ENCODE measurements at regions not wholly inside any gene's neighbourhood (a gene's known extent, or its start where the extent isn't known, plus 50 kb on each side); places are given as distances from the start of the nearest gene placed in this dataset.
"Not testable (repeated sequence)": the region's sequence is repeated elsewhere in the genome, so short reads cannot be mapped to it uniquely, and the experiment has no call there.

DNA sequence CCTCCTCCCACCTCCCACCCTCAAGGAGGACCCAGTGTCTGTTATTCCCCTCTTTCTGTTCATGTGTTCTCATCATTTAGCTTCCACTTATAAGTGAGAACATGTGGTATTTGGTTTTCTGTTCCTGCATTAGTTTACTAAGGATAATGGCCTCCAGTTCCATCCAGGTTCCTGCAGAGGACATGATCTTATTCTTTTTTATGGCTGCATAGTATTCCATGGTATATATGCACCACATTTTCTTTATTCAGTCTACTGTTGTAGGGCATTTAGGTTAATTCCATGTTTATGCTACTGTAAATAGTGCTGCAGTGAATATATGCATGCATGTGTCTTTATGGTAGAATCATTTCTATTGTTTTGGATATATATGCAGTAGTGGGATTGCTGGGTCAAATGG, 180.4 kb upstream of the KLF3 start:
- DNase-seq (ENCODE audit: extremely low read depth in 1 of 11, low read depth in 9 of 11, low spot score in 4 of 11) = not testable (repeated sequence)

DNA sequence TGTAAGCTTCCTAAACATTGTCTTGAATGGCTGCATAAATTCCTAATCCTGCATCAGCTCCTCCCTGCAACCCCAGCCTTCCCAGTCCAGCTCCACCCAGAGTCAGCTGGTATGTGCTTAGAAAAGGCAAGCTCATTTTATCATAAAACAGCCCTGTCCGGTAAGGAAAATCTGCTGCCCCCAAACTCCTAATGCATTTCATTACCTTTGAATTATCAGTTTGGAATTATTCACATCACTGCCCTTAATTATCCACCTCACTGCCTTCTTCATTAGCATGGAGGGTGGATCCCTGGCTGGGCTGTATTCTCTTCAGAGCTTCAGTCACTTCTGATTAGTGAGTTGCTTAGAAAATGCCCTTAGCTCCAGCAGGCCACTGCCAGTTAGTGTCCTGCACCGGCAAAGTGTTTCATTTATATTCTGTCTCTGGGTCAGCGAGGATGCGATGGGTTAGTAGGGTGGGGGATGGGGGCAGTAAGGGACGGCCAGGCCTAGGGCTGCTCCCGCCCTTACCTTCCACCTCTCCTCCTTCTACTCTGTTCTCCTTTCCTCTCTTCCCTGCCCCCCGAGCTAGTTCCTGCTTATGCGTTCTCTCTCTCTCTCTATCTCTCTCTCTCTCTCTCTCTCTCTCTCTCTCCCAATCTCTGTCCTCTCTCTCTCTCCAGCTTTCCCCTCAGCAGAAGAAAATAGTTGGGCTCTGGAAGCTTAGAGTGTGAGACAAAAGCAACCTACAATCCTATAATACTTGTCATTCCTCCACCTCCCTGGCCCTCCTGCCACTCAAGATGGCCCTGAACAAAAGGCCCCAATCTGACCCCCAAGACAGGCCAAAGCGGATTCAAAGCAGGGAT, 174.8 kb upstream of the KLF3 start:
- DNase-seq (ENCODE audit: extremely low read depth in 1 of 11, low read depth in 9 of 11, low spot score in 4 of 11) = peak in 9 of 11 donors; percentile 10 to 46 (median 26)

DNA sequence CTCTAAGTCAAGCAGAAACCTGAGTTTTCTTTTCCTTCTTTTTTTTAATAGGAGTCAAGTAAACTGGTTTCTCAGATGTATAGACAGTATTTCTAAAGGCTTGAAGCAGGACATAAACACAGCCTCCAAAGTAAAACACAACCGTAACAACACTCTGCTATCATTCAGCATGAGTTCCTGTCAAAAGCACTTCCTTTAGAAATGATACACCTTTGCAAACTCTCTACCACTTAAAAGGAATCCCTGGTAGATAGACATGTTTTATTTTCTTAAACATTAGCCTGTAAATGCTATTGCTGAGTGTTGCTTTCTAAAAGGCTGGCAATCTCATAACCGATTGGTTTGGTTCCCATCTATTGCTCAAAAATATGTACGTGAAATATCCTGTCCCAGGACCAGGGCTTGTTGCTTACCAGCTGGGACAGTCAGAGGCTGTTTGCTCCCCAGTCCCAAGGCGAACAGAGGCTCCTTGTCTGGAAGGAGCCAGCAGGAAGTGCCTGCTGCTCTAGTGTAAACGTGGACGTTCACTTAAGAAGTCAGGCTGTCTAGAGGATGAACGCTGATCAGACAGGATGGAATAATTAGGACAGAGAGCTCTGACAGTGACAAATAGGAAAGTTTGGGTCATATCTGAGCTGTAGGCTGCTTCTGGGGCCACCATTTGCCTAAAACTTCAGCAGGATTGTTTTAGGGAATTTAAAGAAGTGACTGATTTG, 173.9 kb upstream of the KLF3 start:
- no peak for DNase-seq (ENCODE audit: extremely low read depth in 1 of 11, low read depth in 9 of 11, low spot score in 4 of 11)

DNA sequence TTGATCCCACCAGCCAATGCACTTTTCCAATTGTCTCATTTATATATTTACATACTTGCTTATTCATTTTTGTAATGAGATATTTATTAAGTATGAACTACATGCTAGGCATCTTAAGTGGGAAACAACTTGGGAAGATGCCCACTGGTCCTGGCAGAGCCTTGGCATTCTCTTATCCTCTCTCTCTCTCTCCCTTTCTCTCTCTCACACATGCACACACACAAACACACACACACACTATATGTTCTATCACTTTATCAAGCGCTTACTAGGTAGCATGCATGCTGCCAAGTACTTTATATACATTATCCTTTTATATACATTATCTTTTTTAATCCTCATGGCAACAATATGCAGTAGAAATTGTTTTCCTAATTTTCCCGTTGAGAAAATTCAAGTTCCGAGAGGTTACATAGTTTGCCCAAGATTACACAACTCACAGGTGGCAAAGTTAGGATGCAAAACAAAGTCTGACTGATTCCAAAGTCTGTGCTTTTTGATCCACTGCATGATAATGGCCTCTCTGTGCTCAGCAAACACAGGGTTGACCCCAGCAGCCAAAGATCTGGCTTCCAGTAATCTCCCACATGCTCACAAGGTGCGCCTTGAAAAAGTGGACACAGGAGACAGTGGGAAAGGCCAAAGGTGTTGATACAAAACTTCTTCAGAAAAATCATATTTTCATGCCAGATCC, 173.1 kb upstream of the KLF3 start:
- DNase-seq (ENCODE audit: extremely low read depth in 1 of 11, low read depth in 9 of 11, low spot score in 4 of 11) = no peak

DNA sequence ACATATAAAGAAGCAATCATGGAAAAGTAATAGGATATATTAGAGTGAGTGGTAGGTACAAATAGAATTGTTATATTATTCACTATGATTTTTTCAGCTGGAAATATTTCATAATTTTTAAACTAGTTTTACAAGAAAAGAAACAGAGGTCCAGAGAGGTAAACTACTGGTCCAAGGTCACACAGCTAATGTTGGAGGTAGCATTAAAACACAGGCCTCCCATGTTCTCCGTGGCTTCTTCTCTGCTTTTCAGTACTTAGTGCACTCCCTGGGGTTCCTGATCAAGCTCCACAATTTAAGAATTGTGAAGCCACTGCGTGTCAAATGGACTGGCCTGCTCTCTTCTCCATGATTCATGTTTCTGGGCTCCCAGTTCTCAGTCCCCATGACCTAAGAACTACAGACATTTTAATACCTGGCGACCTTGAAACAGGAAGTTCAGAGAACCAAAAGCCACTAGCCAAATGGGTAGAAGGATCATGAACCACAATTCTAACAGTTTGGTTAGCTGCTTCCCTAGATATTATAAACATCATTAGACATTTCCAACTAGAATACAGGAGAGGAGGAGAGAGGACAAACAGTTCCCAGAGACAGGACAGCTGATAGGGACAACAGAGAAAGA, 172.0 kb upstream of the KLF3 start:
- DNase-seq (ENCODE audit: extremely low read depth in 1 of 11, low read depth in 9 of 11, low spot score in 4 of 11) = no peak

DNA sequence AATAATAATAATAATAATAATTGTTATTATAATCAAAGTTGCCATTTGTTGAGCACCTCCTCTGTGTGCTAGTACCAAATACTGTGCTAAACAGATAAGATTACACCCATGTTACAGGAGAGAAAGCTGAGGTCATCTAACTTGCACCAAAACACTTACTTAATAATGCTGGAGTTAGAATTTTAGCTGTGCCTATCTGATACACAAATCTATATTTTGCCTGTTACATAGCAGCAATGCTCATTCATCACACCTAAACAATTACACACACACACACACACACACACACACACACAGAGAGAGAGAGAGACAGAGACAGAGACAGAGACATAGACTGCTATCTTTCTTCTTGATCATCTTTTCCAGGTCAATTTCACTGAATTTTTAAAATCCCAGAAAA, 170.9 kb upstream of the KLF3 start:
- no peak for DNase-seq (ENCODE audit: extremely low read depth in 1 of 11, low read depth in 9 of 11, low spot score in 4 of 11)

DNA sequence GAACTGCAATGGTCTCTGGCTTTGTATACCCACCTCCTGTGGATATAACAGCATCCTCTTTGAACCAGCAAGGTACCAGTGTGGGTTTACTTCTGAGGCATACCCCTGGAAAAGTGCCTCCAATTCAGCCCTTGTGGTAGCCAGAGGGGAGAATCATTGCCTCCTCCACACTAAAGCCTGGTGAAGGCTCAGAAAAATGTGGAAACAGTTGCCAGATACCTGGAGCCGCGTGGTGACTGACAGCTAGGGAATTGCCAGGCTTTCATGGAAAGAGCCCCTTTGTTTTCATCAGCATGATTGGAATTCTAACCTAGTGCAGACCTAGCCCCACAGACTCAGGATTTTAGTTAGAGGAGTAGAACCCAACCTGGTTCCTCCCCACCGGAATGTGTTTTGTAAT, 168.6 kb upstream of the KLF3 start:
- DNase-seq (ENCODE audit: extremely low read depth in 1 of 11, low read depth in 9 of 11, low spot score in 4 of 11) = no peak

DNA sequence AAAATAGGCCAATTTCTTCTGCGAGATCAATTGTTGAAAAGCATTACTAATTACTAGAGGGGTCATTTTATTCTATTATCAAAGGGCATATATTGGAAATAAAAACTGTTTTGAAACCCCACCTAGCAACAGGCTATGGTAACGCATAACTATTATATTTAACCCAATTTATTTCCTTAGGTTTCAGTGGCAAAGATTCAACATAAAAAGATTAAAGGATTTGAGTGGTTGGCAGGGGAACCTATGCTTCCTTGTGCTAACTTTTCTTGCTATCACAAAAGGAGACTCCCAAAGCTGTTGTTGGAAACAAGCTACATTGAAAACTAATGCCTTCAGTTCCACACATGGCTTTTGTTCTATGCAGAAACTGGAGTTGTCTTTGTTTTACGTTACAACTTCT, 166.9 kb upstream of the KLF3 start:
- no peak for DNase-seq (ENCODE audit: extremely low read depth in 1 of 11, low read depth in 9 of 11, low spot score in 4 of 11)

DNA sequence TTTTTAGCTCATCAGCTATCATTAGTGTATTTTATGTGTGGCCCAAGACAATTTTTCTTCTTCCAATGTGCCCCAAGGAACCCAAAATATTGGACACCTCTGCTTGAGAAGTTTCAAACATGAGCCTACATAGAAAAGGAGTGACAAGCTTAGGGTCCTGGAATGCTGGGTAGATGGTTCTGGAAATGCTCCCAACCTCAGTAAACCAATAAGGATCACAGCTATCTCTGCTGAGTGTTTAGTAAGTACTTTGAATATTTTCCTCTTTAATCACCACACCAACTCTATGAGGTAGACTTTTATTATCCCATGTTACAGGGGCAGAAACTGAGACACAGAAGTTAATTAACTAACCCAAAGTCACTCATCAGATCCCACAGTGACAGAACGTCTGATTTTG, 164.9 kb upstream of the KLF3 start:
- DNase-seq (ENCODE audit: extremely low read depth in 1 of 11, low read depth in 9 of 11, low spot score in 4 of 11) = no peak

DNA sequence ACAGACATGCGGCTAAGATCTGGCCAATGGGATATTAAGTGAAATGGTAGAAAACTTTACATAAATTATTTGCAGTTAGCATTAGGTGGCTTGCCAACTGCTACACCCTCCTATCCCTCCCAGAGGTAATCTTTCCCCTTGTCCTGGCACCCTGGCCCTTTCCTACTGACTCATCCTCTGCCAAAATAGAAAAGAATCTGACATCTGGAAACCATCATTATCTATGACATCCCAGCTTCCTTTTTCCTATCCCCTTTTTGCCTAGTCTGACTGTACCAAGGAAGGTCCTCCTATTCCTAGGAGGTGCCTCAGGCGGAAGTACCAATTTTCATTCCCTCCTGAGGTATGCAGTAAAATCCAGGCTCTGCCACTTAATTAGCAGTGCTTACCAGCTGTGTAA, 163.6 kb upstream of the KLF3 start:
- DNase-seq (ENCODE audit: extremely low read depth in 1 of 11, low read depth in 9 of 11, low spot score in 4 of 11) = no peak

DNA sequence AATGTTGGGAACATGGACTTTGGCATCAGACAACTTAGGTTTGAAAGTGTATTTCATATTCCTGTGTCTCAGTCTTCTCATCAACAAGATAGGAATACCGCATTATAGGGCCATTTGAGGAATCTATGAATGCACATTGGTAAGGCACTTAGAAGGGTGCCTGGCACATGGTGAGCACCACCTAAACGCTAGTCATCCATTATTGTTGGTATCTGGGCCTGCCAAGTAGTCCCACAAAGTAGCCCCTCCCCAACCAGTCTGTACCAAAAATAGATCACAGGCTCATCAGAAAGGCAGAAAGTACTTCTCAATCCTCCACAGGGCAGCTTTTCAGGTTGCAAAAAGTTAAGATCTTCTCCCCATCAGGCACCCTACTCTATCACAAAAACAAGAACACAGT, 162.3 kb upstream of the KLF3 start:
- DNase-seq (ENCODE audit: extremely low read depth in 1 of 11, low read depth in 9 of 11, low spot score in 4 of 11) = no peak

DNA sequence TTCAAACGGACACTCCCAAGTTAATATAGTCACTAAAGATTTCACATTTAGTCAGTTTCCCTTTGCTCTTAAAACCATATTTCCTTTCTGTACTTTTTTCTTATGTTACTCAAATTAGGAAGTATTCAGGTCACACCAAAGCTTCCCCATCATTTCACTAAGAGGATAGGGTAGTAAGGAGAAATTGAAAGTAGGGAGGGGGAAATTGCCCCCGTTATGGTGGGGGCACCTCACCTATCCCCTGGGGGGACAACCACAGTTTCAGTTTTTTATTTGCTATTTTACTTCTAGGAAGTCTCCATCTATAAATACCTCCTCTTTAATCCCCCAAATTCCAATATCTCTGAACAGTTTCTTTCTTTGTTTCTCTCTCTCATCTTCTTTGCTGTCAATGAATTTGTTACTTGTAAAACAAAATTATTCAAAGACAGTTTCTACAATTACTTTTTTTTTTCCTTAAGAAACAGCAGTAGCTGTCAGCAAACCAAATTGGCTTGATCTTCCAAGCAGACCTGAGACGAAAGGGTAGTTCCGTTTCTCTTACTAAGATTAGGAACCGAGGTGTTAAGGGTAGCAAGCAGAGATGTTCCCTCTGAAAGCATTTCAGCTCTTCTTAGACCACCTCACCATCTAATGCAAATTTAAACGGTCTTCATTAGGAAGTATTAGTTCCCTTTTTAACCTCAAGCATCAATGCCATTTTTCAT, 160.2 kb upstream of the KLF3 start:
- no peak for DNase-seq (ENCODE audit: extremely low read depth in 1 of 11, low read depth in 9 of 11, low spot score in 4 of 11)

DNA sequence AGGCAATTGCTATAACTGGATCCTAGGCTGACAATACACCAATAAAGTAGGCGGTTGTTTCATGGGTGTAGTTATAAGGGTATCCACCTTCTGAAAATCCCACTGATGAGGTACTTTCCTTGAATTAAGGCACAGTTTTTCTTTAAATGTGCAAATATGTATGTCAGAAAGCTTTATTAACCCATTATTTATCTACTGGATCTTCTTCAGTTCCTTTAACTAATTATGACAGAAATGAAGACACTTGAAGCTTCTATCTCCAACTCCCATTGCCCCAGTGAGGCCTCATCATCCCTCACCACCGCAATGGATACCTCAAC, 159.6 kb upstream of the KLF3 start:
- no peak for DNase-seq (ENCODE audit: extremely low read depth in 1 of 11, low read depth in 9 of 11, low spot score in 4 of 11)

DNA sequence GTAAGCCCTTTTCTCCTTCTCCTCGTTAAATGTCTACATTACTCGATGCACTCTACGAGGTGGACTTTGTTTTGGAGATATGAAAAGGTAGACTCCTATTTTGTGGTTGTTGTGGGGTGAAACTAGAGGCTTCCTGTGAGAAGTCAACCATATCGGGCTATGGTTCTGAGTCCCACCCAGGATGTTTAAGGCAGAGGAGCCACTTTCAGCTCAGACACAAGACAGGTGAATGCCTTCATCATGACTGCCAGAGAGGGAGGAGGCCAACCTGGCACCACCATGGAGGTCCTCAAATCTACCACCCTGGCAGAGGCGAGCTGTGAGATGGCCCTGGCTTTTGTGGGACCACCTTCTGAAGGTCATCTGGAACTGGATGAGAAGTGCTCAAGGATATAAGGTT, 154.4 kb upstream of the KLF3 start:
- DNase-seq (ENCODE audit: extremely low read depth in 1 of 11, low read depth in 9 of 11, low spot score in 4 of 11) = no peak

DNA sequence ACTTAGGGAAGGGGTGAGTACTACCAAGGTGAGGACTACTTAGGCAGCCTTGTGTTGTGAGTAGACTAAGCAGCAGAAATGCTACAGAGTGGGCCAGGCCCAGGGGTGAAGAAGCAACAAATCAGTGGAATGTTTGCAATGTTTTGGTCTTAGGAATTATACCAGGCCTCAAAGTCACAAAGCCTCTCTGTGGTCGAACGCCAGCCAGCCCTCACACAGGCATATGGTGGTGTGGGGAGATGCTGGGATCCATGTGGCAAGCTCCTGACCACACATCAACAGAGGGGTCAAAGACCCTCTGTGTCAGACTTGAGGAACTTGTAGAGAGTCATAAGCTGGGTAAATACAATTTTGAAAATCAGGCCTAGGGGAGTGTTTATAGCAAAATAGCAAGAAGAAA, 153.8 kb upstream of the KLF3 start:
- DNase-seq (ENCODE audit: extremely low read depth in 1 of 11, low read depth in 9 of 11, low spot score in 4 of 11) = no peak

DNA sequence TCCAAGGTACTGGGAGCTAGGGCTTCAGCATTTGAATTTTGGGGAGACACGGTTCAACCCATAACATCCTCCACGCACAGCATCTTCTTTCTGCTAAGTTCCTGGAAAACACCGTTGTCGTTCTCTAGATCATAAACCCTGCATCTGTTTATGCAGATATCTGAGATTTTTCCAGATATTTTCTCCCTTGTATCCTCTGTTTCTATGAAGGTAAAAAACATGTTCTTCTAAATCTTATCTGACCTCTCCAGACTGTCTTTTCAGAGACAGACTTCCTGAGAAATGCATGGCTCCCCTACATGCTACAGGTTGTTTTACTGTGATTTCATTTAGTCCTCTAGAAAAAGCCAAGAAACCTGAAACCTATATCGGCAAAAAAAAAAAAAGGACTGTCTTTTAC, 152.3 kb upstream of the KLF3 start:
- DNase-seq (ENCODE audit: extremely low read depth in 1 of 11, low read depth in 9 of 11, low spot score in 4 of 11) = no peak

DNA sequence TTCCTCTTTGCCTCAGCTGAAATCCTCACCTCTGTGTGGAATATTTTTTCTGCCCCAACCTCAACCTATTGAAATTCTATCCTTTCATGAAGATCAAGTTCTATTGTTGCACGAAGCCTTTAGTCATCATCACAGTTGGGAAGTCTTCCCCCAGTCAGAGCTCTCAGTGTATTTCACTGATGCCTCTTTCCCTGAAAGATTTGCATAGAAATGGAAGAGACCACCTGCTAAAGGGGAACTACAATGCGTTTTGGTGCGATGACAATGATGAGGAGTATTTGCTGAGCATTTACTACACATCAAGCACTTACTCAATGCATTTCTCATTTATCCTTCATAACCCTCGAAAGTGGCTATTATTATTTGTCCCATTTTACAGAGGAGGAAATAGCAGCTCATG, 151.2 kb upstream of the KLF3 start:
- DNase-seq (ENCODE audit: extremely low read depth in 1 of 11, low read depth in 9 of 11, low spot score in 4 of 11) = no peak

DNA sequence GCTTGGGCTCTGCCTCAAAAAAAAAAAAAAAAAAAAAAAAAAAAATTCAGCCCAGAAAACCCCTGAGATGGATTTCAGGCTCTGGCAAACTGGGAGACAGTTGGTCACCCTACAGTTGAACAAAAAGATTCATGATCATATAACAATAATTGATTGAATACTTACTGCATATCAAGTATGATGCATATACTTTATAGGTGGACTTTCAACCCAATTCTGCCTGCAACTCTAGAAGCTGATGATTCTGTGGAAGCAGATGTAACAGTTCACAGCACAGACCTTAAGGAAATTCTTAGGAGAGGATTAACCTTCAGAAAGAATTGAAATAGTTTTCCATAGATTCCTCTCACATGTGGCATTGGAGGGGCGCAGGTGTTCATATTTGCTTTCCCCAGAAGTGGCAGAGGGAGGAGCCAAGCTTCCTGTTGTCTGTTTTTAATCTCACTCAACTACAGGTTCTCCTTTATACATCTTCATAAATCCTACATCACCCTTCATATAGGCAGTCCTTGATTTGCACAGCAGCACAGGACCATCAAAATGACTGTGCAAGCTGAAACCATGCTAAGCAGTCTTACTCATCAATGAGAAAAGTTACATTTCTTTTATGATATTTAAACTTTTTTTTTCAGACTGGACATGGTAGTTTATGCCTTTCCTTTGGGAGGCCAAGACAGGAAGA, 149.4 kb upstream of the KLF3 start:
- no peak for DNase-seq (ENCODE audit: extremely low read depth in 1 of 11, low read depth in 9 of 11, low spot score in 4 of 11)

DNA sequence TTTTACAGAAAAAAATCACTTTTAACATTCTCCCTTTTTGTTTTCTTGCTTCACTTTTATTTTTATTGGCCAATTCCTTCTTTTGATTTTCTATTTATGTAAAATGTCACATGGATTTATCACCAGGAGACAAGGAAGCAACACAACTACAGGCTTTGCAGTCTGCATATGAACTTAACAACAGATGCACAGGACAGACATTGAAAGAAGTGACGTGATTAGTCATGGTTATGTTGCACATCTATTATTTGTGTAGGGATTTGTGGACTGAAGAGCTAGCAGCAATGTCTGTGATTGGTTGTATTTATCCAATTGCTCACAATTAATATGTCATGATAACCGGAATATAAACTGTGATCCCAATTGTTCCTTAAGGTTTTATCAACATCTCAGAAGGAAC, 147.8 kb upstream of the KLF3 start:
- no peak for DNase-seq (ENCODE audit: extremely low read depth in 1 of 11, low read depth in 9 of 11, low spot score in 4 of 11)

All from renal cortex interstitium (tissue), 11 donors.